ENCODE measurements at regions not wholly inside any gene's neighbourhood (a gene's known extent, or its start where the extent isn't known, plus 50 kb on each side); places are given as distances from the start of the nearest gene placed in this dataset.

DNA sequence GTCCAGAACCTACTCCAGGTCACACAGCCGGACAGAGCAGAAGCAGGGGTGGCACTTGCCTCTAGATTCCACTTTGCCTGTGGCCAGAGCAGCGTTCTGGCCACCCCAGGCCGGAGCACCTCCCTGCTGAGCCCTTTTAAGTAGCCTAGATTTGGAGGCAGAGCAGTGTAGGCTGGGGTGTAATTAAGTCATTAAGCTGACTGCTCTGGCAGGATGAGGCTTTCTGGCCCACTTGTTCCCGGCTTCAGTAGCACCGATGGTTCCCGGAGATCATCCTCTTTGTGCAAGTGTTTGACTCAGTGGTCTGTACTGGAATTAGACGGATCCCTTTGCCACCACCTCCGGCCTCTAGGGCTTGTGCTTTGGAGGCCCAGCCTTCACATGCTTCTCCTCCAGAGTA lies 281.9 kb upstream of the ANKRD55 start:
- TF ChIP-seq, protein P1, sequence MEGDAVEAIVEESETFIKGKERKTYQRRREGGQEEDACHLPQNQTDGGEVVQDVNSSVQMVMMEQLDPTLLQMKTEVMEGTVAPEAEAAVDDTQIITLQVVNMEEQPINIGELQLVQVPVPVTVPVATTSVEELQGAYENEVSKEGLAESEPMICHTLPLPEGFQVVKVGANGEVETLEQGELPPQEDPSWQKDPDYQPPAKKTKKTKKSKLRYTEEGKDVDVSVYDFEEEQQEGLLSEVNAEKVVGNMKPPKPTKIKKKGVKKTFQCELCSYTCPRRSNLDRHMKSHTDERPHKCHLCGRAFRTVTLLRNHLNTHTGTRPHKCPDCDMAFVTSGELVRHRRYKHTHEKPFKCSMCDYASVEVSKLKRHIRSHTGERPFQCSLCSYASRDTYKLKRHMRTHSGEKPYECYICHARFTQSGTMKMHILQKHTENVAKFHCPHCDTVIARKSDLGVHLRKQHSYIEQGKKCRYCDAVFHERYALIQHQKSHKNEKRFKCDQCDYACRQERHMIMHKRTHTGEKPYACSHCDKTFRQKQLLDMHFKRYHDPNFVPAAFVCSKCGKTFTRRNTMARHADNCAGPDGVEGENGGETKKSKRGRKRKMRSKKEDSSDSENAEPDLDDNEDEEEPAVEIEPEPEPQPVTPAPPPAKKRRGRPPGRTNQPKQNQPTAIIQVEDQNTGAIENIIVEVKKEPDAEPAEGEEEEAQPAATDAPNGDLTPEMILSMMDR (IDR thresholded peaks at IDR 0.05), result no peak
- no peak overlapping the region for H3K4me3 ChIP-seq (ENCODE audit: low read depth in 1 of 2, low read length in 1 of 2)
- H3K4me1 ChIP-seq (ENCODE audit: control insufficient read depth in 1 of 2, insufficient read depth in 1 of 2, low read depth in 1 of 2, low read length in 1 of 2), result peaks cover 17 to 18% of the 10 kb centered on the region in 2 experiments
- no peaks in the 10 kb centered on the region for H3K9me3 ChIP-seq
- H3K27ac ChIP-seq, result no peak overlapping the region
- no peaks in the 10 kb centered on the region for H3K27me3 ChIP-seq
- H3K36me3 ChIP-seq, result no peaks in the 10 kb centered on the region

DNA sequence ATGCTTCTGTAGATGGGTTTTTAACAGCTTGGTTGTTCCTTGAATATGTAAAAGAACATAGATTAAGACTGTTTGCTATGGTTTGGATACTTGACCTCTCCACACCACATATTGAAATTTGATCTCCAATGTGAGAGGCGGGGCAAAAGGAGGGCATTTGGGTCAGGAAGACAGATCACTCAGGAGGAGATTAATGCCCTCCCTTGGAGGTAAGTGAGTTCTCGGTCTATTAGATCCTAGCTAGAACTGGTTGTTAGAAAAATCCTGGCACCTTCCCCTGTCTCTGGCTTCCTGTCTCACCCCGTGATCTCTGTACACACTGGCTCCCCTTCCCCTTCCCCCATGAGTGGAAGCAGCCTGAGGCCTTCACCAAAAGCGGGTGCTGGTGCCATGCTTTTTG lies 281.1 kb upstream of the ANKRD55 start:
- H3K4me1 ChIP-seq (ENCODE audit: control insufficient read depth in 1 of 2, insufficient read depth in 1 of 2, low read depth in 1 of 2, low read length in 1 of 2), result peaks cover 17 to 18% of the 10 kb centered on the region in 2 experiments
- TF ChIP-seq, protein P1 (IDR thresholded peaks at IDR 0.05), result no peak
- H3K27me3 ChIP-seq, result no peaks in the 10 kb centered on the region
- H3K27ac ChIP-seq, result no peak overlapping the region
- no peaks in the 10 kb centered on the region for H3K36me3 ChIP-seq
- no peaks in the 10 kb centered on the region for H3K9me3 ChIP-seq
- H3K4me3 ChIP-seq (ENCODE audit: low read depth in 1 of 2, low read length in 1 of 2), result no peak overlapping the region

DNA sequence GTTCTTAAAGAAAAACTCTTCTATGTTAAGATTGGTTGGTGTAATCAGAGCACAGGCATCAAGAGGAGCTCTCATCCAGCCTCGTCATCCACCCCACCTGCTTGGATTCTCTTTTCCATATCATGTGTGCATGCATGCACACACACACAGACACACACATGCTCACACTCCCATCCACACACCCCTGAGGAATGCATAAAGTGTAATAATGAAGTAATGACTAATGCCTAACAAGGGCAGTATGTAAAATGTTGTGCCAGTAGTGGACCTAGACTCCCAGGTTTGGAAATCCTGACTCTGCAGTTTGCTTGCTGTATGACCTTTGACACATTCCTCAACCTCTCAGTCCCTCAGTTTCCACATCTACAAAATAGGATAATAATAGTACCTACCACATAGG lies 280.0 kb upstream of the ANKRD55 start:
- H3K4me1 ChIP-seq (ENCODE audit: control insufficient read depth in 1 of 2, insufficient read depth in 1 of 2, low read depth in 1 of 2, low read length in 1 of 2), result peaks cover 17 to 18% of the 10 kb centered on the region in 2 experiments
- H3K27ac ChIP-seq, result no peak overlapping the region
- TF ChIP-seq, protein P1 (IDR thresholded peaks at IDR 0.05), result no peak
- H3K9me3 ChIP-seq, result no peaks in the 10 kb centered on the region
- H3K4me3 ChIP-seq (ENCODE audit: low read depth in 1 of 2, low read length in 1 of 2), result no peak overlapping the region
- no peaks in the 10 kb centered on the region for H3K27me3 ChIP-seq
- H3K36me3 ChIP-seq, result no peaks in the 10 kb centered on the region

DNA sequence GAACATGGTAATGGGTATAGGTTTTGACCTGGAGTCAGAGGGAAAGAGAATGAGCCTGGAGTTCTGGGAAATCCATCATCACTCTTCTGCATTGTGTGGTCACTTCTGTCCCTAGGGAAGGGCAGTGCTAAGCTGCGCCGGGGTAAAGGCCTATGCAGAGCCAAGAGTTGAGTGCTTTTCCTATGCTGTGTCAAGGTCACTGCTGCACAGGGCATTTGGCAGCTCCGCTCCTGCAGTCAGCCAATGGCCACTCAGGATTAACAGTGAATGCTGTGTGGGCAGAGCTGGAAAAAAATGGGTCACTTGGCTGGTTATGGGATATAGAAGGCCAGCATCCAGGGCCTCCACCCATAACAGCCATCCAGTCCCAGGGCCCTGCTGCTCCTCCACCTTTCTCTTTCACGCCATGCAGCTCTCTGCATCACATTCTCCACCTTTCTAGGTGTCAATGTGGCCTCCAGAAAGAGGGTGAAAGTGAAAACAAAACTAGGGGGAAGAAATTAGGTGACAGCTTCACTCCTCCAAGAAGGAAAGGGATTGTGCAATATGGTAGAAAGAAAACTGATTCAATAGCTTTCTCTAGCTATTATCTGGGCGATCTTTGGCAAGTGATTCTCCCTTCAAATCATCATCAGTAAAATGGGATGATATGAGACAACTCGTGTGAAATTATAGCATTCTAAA lies 279.3 kb upstream of the ANKRD55 start:
- H3K4me3 ChIP-seq (ENCODE audit: low read depth in 1 of 2, low read length in 1 of 2), result no peak overlapping the region
- TF ChIP-seq, protein P1 (IDR thresholded peaks at IDR 0.05), result no peak

DNA sequence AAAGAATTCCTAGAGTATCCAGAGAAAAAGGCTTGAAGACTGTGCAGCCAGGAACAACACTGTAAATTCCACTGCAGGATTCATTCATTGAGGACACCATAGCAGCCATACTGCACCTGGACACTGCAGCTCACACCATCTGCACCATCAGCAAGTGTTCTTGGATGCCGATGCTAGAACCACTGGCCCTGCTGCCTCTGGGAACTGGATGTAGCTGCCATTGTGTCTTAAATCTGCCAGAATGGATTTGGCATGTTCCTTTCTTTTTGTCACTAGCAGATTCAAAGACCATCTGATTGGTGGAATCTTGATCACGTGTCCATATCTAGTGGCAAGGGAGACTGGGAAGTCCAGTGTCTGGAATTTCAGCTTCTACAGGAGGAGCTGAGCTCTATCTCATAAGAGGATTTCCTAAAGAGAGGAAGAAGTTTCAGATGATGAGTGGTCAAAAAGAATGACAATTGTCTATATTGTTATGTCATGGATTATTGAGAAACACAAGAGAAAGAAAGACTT lies 278.3 kb upstream of the ANKRD55 start:
- Histone ChIP-seq H3K36me3 (no peaks in the 10 kb centered on the region), H3K4me1 (ENCODE audit: control insufficient read depth in 1 of 2, insufficient read depth in 1 of 2, low read depth in 1 of 2, low read length in 1 of 2) (peaks cover 7% of the 10 kb centered on the region in 2 experiments), H3K4me3 (ENCODE audit: low read depth in 1 of 2, low read length in 1 of 2) (no peak overlapping the region), H3K27ac (no peak overlapping the region), H3K9me3 (no peaks in the 10 kb centered on the region), H3K27me3 (no peaks in the 10 kb centered on the region)
- TF ChIP-seq, protein P1 (IDR thresholded peaks at IDR 0.05), result no peak

More for the DNA sequence above, 279.3 kb upstream of the ANKRD55 start:
- no peaks in the 10 kb centered on the region for H3K36me3 ChIP-seq
- H3K4me1 ChIP-seq (ENCODE audit: control insufficient read depth in 1 of 2, insufficient read depth in 1 of 2, low read depth in 1 of 2, low read length in 1 of 2), result peaks cover 17% of the 10 kb centered on the region in 2 experiments
- no peaks in the 10 kb centered on the region for H3K9me3 ChIP-seq
- no peaks in the 10 kb centered on the region for H3K27me3 ChIP-seq
- H3K27ac ChIP-seq, result no peak overlapping the region

Measured in neutrophil (primary cell).